ENCODE measurements at regions not wholly inside any gene's neighbourhood (a gene's known extent, or its start where the extent isn't known, plus 50 kb on each side); places are given as distances from the start of the nearest gene placed in this dataset.
A peak's percentile ranks its signal among the peaks of the same experiment; 100 is the strongest.

GRCh38 chr10:71141528-71141927 is 70.8 kb upstream of the UNC5B start:
- ChIA-PET CTCF (no interaction called here), POLR2A (no interaction called here)
- no peaks in the 10 kb centered on the region for H3K4me1 ChIP-seq (ENCODE audit: control insufficient read depth, insufficient read depth, low read length)
- H3K9me3 ChIP-seq (ENCODE audit: control insufficient read depth, insufficient read depth, low read depth, low read length): no peaks in the 10 kb centered on the region
- TF ChIP-seq ZNF404 (tag by site-specific recombination; IDR thresholded peaks at IDR 0.05) (no peak), ZNF274 (IDR thresholded peaks at IDR 0.05; ENCODE audit: low read length) (no peak), ZNF274 (tag by site-specific recombination; IDR thresholded peaks at IDR 0.05; ENCODE audit: borderline replicate concordance) (no peak), PBX3 (CRISPR knock-in tag; IDR thresholded peaks at IDR 0.05) (no peak), WT1 (tag by site-specific recombination; IDR thresholded peaks at IDR 0.05) (no peak), GFI1B (tag by site-specific recombination; IDR thresholded peaks at IDR 0.05) (no peak), ZNF549 (tag by site-specific recombination; IDR thresholded peaks at IDR 0.05) (no peak)
- no peaks in the 10 kb centered on the region for H3K36me3 ChIP-seq (ENCODE audit: control insufficient read depth in 2 of 2, insufficient read depth in 1 of 2, low read length in 2 of 2)
- H3K27ac ChIP-seq (ENCODE audit: extremely low read depth, low read depth, low read length): no peak overlapping the region
- no peak overlapping the region for H3K4me3 ChIP-seq (ENCODE audit: low read depth, low read length)

- CTCF ChIA-PET: interaction anchor here (0.6 kb wide), 1 partner anchor 42 kb away, joined by 4 read pairs; no protein-coding TSS in a partner anchor
- H3K9me3 ChIP-seq (ENCODE audit: control insufficient read depth, insufficient read depth, low read depth, low read length): no peaks in the 10 kb centered on the region
- H3K4me3 ChIP-seq (ENCODE audit: low read depth, low read length): no peak overlapping the region
- no peaks in the 10 kb centered on the region for H3K36me3 ChIP-seq (ENCODE audit: control insufficient read depth in 2 of 2, insufficient read depth in 1 of 2, low read length in 2 of 2)
- H3K4me1 ChIP-seq (ENCODE audit: control insufficient read depth, insufficient read depth, low read length): no peaks in the 10 kb centered on the region
- POLR2A ChIA-PET: no interaction called here
- no peak for TF ChIP-seq INSM2 (tag by site-specific recombination; IDR thresholded peaks at IDR 0.05)
- 0 out of 2 replicates have a peak, but pooled peaks have one; percentile 31 for TF ChIP-seq SCRT2 (tag by site-specific recombination; IDR thresholded peaks at IDR 0.05)
- no peak overlapping the region for H3K27ac ChIP-seq (ENCODE audit: extremely low read depth, low read depth, low read length)
These were observed 69.2 kb upstream of the UNC5B start for GRCh38 chr10:71143170-71143569.

- Histone ChIP-seq H3K4me3 (ENCODE audit: low read depth, low read length) (no peak overlapping the region), H3K36me3 (ENCODE audit: control insufficient read depth in 2 of 2, insufficient read depth in 1 of 2, low read length in 2 of 2) (no peaks in the 10 kb centered on the region), H3K4me1 (ENCODE audit: control insufficient read depth, insufficient read depth, low read length) (no peaks in the 10 kb centered on the region), H3K9me3 (ENCODE audit: control insufficient read depth, insufficient read depth, low read depth, low read length) (no peaks in the 10 kb centered on the region), H3K27ac (ENCODE audit: extremely low read depth, low read depth, low read length) (no peak overlapping the region)
- ChIA-PET POLR2A (no interaction called here), CTCF (interaction anchor here (0.6 kb wide), 1 partner anchor 42 kb away, joined by 4 read pairs; no protein-coding TSS in a partner anchor)
- TF ChIP-seq ZNF529 (tag by site-specific recombination; IDR thresholded peaks at IDR 0.05; ENCODE audit: insufficient replicate concordance) (no peak), ZEB2 (tag by site-specific recombination; IDR thresholded peaks at IDR 0.05) (no peak), ZNF707 (tag by site-specific recombination; IDR thresholded peaks at IDR 0.05) (no peak), ZNF704 (tag by site-specific recombination; IDR thresholded peaks at IDR 0.05) (no peak)
These were observed 68.8 kb upstream of the UNC5B start for GRCh38 chr10:71143610-71144009.

GRCh38 chr10:71144824-71145223 is 67.5 kb upstream of the UNC5B start:
- CTCF ChIA-PET: interaction anchor here (0.6 kb wide), 1 partner anchor 213 kb away, joined by 3 read pairs; no protein-coding TSS in a partner anchor
- no peaks in the 10 kb centered on the region for H3K36me3 ChIP-seq (ENCODE audit: control insufficient read depth in 2 of 2, insufficient read depth in 1 of 2, low read length in 2 of 2)
- POLR2A ChIA-PET: no interaction called here
- no peak for TF ChIP-seq ZNF112 (tag by site-specific recombination; IDR thresholded peaks at IDR 0.05)
- TF ChIP-seq ZNF48 (tag by site-specific recombination; IDR thresholded peaks at IDR 0.05): no peak
- TF ChIP-seq ZNF677 (tag by site-specific recombination; IDR thresholded peaks at IDR 0.05): no peak
- TF ChIP-seq ZNF416 (tag by site-specific recombination; IDR thresholded peaks at IDR 0.05): no peak
- TF ChIP-seq ZNF391 (tag by site-specific recombination; IDR thresholded peaks at IDR 0.05; ENCODE audit: borderline replicate concordance, low read depth): no peak
- TF ChIP-seq CTCF (tag by site-specific recombination; IDR thresholded peaks at IDR 0.05): no peak
- TF ChIP-seq WT1 (tag by site-specific recombination; IDR thresholded peaks at IDR 0.05): no peak
- no peak for TF ChIP-seq ZNF362 (tag by site-specific recombination; IDR thresholded peaks at IDR 0.05)

More at GRCh38 chr10:71144824-71145223, 67.5 kb upstream of the UNC5B start:
- Histone ChIP-seq H3K9me3 (ENCODE audit: control insufficient read depth, insufficient read depth, low read depth, low read length) (no peaks in the 10 kb centered on the region), H3K4me3 (ENCODE audit: low read depth, low read length) (no peak overlapping the region), H3K27ac (ENCODE audit: extremely low read depth, low read depth, low read length) (no peak overlapping the region), H3K4me1 (ENCODE audit: control insufficient read depth, insufficient read depth, low read length) (no peaks in the 10 kb centered on the region)

Measured in HEK293 (cell line).